Activated CD8-positive, alpha-beta T cell treated with anti-CD3 and anti-CD28 coated beads for 36 hours (primary cell): ENCODE measurements at regions not wholly inside any gene's neighbourhood (a gene's known extent, or its start where the extent isn't known, plus 50 kb on each side); places are given as distances from the start of the nearest gene placed in this dataset.

Experiments
- ATAC-seq: fragments of 200-7000 bp; cut with Tn5 transposase; one replicate; pipeline ENCODE4 v1.10.0; 2021; ENCODE audit warnings: mild to moderate bottlenecking, moderate library complexity
- CTCF ChIA-PET: fragments of 350-600 bp; sonication (Branson Sonifier 250); formaldehyde crosslinking; loops from one replicate; lab custom pipeline; 2021; ENCODE audit warnings: antibody characterized with exemption; lab: Charles Lee
- POLR2A ChIA-PET: fragments of 350-600 bp; sonication (Branson Sonifier 250); formaldehyde crosslinking; loops from one replicate; lab custom pipeline; 2021; ENCODE audit warnings: antibody characterized with exemption; lab: Charles Lee
- DNase-seq: peaks from one replicate; pipeline ENCODE4 v3.0.0-alpha.2; 2020
- H3K27ac Mint-ChIP-seq: one replicate; pipeline ENCODE4 v1.8.0; 2021; ENCODE audit warnings: mild to moderate bottlenecking, mixed read lengths
- H3K27me3 Mint-ChIP-seq: one replicate; pipeline ENCODE4 v1.8.0; 2021; ENCODE audit warnings: mixed read lengths
- H3K36me3 Mint-ChIP-seq: one replicate; pipeline ENCODE4 v1.8.0; 2021; ENCODE audit warnings: low read depth, mixed read lengths
- H3K4me1 Mint-ChIP-seq: one replicate; pipeline ENCODE4 v1.8.0; 2021; ENCODE audit warnings: low read depth, mixed read lengths
- H3K4me3 Mint-ChIP-seq: one replicate; pipeline ENCODE4 v1.8.0; 2021; ENCODE audit warnings: mild to moderate bottlenecking, moderate library complexity, mixed read lengths
- H3K9me3 Mint-ChIP-seq: one replicate; pipeline ENCODE4 v1.8.0; 2021; ENCODE audit warnings: mixed read lengths
- CTCF ChIP-seq: fragments of 200-600 bp; IDR thresholded peaks from one replicate; pipeline ENCODE4 v1.8.0; 2022; ENCODE audit warnings: antibody characterized with exemption, mild to moderate bottlenecking
- intact Hi-C: fragments of 100-400 bp; cut with micrococcal nuclease; formaldehyde crosslinking; loops from one replicate; pipeline ENCODE4 v1.10.0; 2022

- POLR2A ChIA-PET, result no interaction called here
- H3K27ac Mint-ChIP-seq, result no peak overlapping the region
- no peak for DNase-seq
- H3K27me3 Mint-ChIP-seq, result no peaks in the 10 kb centered on the region
- no peak overlapping the region for H3K4me3 Mint-ChIP-seq
- H3K4me1 Mint-ChIP-seq, result no peaks in the 10 kb centered on the region
- H3K36me3 Mint-ChIP-seq, result no peaks in the 10 kb centered on the region
- intact Hi-C loops, result no loop called here
- ATAC-seq, result no peak
- no peak for TF ChIP-seq CTCF
- H3K9me3 Mint-ChIP-seq, result no peaks in the 10 kb centered on the region
- CTCF ChIA-PET, result no interaction called here
Measured at GRCh38 chrX:110509755-110510532, 151.3 kb downstream of the RTL9 start.

- DNase-seq, result no peak
- CTCF ChIA-PET, result no interaction called here
- Mint-ChIP-seq H3K27me3 (no peaks in the 10 kb centered on the region), H3K4me1 (no peaks in the 10 kb centered on the region), H3K9me3 (no peaks in the 10 kb centered on the region), H3K36me3 (no peaks in the 10 kb centered on the region), H3K4me3 (no peak overlapping the region), H3K27ac (no peak overlapping the region)
- intact Hi-C loops, result no loop called here
- ATAC-seq, result no peak
- POLR2A ChIA-PET, result no interaction called here
- no peak for TF ChIP-seq CTCF
Measured at GRCh38 chrX:110511238-110511637, 152.6 kb downstream of the RTL9 start.

GRCh38 chrX:110512341-110512740, 153.7 kb downstream of the RTL9 start:
- ATAC-seq, result no peak
- CTCF ChIA-PET, result no interaction called here
- no peak overlapping the region for H3K4me3 Mint-ChIP-seq
- POLR2A ChIA-PET, result no interaction called here
- intact Hi-C loops, result no loop called here
- H3K36me3 Mint-ChIP-seq, result no peaks in the 10 kb centered on the region
- TF ChIP-seq CTCF, result no peak
- DNase-seq, result no peak
- H3K4me1 Mint-ChIP-seq, result no peaks in the 10 kb centered on the region
- H3K27ac Mint-ChIP-seq, result no peak overlapping the region
- H3K27me3 Mint-ChIP-seq, result no peaks in the 10 kb centered on the region
- no peaks in the 10 kb centered on the region for H3K9me3 Mint-ChIP-seq

- ChIA-PET POLR2A (no interaction called here), CTCF (no interaction called here)
- DNase-seq (no peak), ATAC-seq (no peak)
- no peaks in the 10 kb centered on the region for H3K9me3 Mint-ChIP-seq
- H3K27ac Mint-ChIP-seq, result no peak overlapping the region
- no peak overlapping the region for H3K4me3 Mint-ChIP-seq
- H3K27me3 Mint-ChIP-seq, result no peaks in the 10 kb centered on the region
- TF ChIP-seq CTCF, result no peak
- H3K36me3 Mint-ChIP-seq, result no peaks in the 10 kb centered on the region
- H3K4me1 Mint-ChIP-seq, result no peaks in the 10 kb centered on the region
- intact Hi-C loops, result no loop called here
Measured at GRCh38 chrX:110514509-110514908, 155.9 kb downstream of the RTL9 start.

- Mint-ChIP-seq H3K9me3 (no peaks in the 10 kb centered on the region), H3K4me1 (no peaks in the 10 kb centered on the region), H3K4me3 (no peak overlapping the region), H3K27ac (no peak overlapping the region), H3K36me3 (no peaks in the 10 kb centered on the region), H3K27me3 (peaks cover 2% of the 10 kb centered on the region)
- TF ChIP-seq CTCF, result no peak
- POLR2A ChIA-PET, result no interaction called here
- DNase-seq, result no peak
- intact Hi-C loops, result no loop called here
- CTCF ChIA-PET, result no interaction called here
- no peak for ATAC-seq
Measured at GRCh38 chrX:110519501-110519900, 160.9 kb downstream of the RTL9 start.
